Vagina (tissue), 2 donors: ENCODE measurements at regions not wholly inside any gene's neighbourhood (a gene's known extent, or its start where the extent isn't known, plus 50 kb on each side); places are given as distances from the start of the nearest gene placed in this dataset.

ENCODE experiments used
- DNase-seq, 2 donors: peaks; one replicate each; pipeline ENCODE4 v3.0.0-alpha.2; 2017; ENCODE audit errors: extremely low spot score in 2 of 2
- H3K27ac ChIP-seq: fragments of 200-600 bp; sonication (generic); one replicate; pipeline ENCODE4 v1.5.1; 2019
- H3K27me3 ChIP-seq: fragments of 200-600 bp; sonication (generic); one replicate; pipeline ENCODE4 v1.5.1; 2019
- H3K36me3 ChIP-seq, 2 donors: fragments of 200-600 bp; sonication (generic); one replicate each; pipeline ENCODE4 v1.5.1; 2017 to 2019
- H3K4me1 ChIP-seq: fragments of 200-600 bp; sonication (generic); one replicate; pipeline ENCODE4 v1.5.1; 2019
- H3K4me3 ChIP-seq, 2 donors: fragments of 200-600 bp; sonication (generic); 1 replicate in 1 of 2; 2 replicates in 1 of 2; pipeline ENCODE4 v1.5.1; 2016 to 2019
- H3K9me3 ChIP-seq: fragments of 200-600 bp; sonication (generic); one replicate; pipeline ENCODE4 v1.5.1; 2019
- POLR2A ChIP-seq, 2 donors: fragments of 450-650 bp; IDR thresholded peaks; one replicate each; pipeline ENCODE4 v1.6.1; 2017; ENCODE audit warnings: antibody characterized with exemption in 2 of 2, mild to moderate bottlenecking in 2 of 2, moderate library complexity in 2 of 2
- POLR2AphosphoS5 ChIP-seq, 2 donors: sonication (generic); formaldehyde crosslinking; IDR thresholded peaks; one replicate each; pipeline ENCODE4 v1.9.0; 2017; ENCODE audit warnings: antibody characterized with exemption in 2 of 2, mild to moderate bottlenecking in 2 of 2, low read depth in 1 of 2; ENCODE audit not compliant: insufficient read depth in 1 of 2
- intact Hi-C: fragments of 100-400 bp; cut with DNase I; formaldehyde crosslinking; loops from one replicate; pipeline ENCODE4 v1.15.1; 2023
- TF ChIP-seq, protein P1 (sequence below), 3 experiments: fragments of 450-650 bp in 2 of 3; fragments of 200-600 bp in 1 of 3; sonication (generic) in 1 of 3; IDR thresholded peaks; one replicate each; pipeline ENCODE4 v1.5.1; 2017 to 2019; ENCODE audit warnings: antibody characterized with exemption in 3 of 3, mild to moderate bottlenecking in 2 of 3, moderate library complexity in 2 of 3

DNA sequence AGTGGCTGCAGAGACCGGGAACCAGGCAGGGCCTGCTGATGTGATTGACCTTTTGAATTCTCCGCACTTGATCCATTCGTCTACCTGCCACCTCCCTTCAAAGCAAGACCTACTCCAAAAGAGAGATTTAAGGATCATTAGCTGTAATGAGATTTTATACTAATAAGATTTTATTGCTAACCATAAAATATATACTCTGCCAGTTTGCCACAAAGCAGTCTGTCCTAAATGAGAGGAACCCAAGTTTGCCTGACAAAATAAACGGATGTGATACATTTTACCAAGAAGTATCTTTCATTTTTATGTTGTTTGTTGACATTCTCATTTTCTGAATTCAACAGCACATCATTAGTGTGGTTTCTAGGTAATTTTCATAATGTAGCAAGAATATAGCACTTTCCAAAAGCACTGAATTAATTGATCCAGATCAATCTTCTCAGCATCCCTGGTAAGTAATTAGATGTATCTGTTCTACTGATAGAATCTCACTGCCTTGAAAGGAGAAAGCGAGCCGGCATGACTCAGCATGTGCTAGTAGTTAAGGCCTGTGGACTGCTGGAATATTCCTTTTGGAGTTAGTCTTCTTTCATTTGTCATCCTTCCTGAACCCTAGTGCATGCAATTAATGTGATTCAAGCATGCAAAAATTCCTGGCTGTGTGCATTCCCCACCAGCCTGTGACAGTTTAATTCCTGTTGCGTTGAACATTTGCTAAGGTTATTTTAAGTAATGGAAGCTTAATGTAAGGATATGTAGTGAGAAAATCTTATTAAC, 128.5 kb downstream of the ARL6IP6 start:
- no peaks in the 10 kb centered on the region for H3K4me1 ChIP-seq
- H3K4me3 ChIP-seq, result no peak overlapping the region
- H3K27me3 ChIP-seq, result no peaks in the 10 kb centered on the region
- no peaks in the 10 kb centered on the region for H3K36me3 ChIP-seq
- intact Hi-C loops, result no loop called here
- no peak overlapping the region for H3K27ac ChIP-seq
- no peaks in the 10 kb centered on the region for H3K9me3 ChIP-seq
- TF ChIP-seq POLR2A (IDR thresholded peaks at IDR 0.05) (no peak), POLR2AphosphoS5 (IDR thresholded peaks at IDR 0.05; ENCODE audit: insufficient read depth in 1 of 2, low read depth in 1 of 2) (no peak)
- TF ChIP-seq, protein P1, sequence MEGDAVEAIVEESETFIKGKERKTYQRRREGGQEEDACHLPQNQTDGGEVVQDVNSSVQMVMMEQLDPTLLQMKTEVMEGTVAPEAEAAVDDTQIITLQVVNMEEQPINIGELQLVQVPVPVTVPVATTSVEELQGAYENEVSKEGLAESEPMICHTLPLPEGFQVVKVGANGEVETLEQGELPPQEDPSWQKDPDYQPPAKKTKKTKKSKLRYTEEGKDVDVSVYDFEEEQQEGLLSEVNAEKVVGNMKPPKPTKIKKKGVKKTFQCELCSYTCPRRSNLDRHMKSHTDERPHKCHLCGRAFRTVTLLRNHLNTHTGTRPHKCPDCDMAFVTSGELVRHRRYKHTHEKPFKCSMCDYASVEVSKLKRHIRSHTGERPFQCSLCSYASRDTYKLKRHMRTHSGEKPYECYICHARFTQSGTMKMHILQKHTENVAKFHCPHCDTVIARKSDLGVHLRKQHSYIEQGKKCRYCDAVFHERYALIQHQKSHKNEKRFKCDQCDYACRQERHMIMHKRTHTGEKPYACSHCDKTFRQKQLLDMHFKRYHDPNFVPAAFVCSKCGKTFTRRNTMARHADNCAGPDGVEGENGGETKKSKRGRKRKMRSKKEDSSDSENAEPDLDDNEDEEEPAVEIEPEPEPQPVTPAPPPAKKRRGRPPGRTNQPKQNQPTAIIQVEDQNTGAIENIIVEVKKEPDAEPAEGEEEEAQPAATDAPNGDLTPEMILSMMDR (IDR thresholded peaks at IDR 0.05), result no peak
- DNase-seq, result no peak

DNA sequence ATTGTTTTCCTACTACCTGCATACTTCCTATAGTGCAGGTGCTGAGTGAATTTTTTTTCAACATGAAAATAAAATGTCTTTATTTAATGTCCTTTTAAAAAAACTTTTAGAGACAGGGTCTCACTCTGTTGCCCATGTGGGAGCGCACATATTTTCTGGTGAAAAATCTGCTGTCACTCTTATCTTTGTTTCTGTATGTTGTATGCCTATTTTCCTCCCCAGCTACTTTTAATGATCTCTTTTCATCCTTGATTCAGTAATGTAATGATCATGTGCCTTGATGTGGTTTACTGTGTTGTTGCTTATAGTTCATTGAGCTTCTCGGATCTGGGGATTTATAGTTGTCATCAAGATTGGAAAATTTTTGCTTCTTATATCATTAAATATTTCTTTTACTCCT, 117.3 kb downstream of the ARL6IP6 start:
- TF ChIP-seq POLR2A (IDR thresholded peaks at IDR 0.05) (no peak), POLR2AphosphoS5 (IDR thresholded peaks at IDR 0.05; ENCODE audit: insufficient read depth in 1 of 2, low read depth in 1 of 2) (no peak)
- TF ChIP-seq, protein P1 (IDR thresholded peaks at IDR 0.05), result no peak
- Histone ChIP-seq H3K4me3 (no peak overlapping the region), H3K27ac (no peak overlapping the region), H3K4me1 (no peaks in the 10 kb centered on the region), H3K36me3 (no peaks in the 10 kb centered on the region), H3K27me3 (no peaks in the 10 kb centered on the region), H3K9me3 (no peaks in the 10 kb centered on the region)
- intact Hi-C loops, result no loop called here
- no peak for DNase-seq

DNA sequence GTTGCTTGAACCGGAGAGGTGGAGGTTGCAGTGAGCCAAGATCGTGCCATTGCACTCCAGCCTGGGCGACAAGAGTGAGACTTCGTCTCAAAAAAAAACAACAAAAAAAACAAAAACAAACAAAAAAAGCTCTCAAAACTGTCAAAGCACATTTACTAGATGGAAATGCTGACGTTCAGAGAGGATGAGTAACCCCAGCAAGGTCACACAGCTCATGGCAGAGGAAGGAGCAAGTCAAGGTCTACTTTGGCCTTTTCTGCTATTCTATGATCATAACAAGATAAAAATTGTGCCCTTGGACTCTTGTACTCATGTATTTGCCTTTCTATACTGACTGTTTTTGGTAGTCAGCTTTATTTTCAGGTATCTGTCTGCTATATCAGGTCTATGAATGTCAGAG, 109.5 kb downstream of the ARL6IP6 start:
- no peaks in the 10 kb centered on the region for H3K9me3 ChIP-seq
- H3K4me1 ChIP-seq, result no peaks in the 10 kb centered on the region
- TF ChIP-seq, protein P1 (IDR thresholded peaks at IDR 0.05), result no peak
- TF ChIP-seq POLR2A (IDR thresholded peaks at IDR 0.05) (no peak), POLR2AphosphoS5 (IDR thresholded peaks at IDR 0.05; ENCODE audit: insufficient read depth in 1 of 2, low read depth in 1 of 2) (no peak)
- no peak overlapping the region for H3K4me3 ChIP-seq
- no peaks in the 10 kb centered on the region for H3K36me3 ChIP-seq
- no peak overlapping the region for H3K27ac ChIP-seq
- DNase-seq, result no peak
- H3K27me3 ChIP-seq, result no peaks in the 10 kb centered on the region
- intact Hi-C loops, result no loop called here

DNA sequence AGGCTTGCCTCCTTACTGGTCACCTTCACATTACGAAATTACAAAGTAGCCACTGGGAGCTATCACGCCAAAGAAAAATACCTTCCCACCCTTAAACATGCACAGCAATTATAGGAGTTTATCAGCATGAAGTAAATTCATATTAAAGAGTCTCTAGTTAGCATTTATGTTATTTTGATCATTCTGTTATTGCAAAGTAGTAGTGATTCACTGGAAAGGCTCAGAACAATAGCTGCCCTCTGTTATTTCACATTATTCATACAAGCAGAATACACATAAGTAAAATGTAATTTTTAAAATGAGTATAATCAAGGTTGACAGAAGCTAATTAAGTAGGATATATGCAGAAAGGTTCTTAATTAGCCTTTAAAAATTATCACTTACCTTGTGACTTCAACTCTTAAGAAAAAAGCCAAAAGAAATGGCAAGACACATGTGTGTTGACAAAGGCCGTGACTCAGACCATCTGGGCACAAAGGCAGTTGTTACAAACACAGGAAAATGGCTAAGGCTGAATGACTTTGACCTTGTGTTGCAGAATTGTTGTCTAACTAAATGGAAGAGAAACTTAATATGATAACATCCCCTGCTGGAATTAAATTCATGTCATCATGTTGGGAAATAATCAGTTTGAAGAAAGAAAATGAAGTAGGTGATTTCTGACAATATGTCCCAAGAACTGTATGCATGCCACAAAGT, 108.3 kb downstream of the ARL6IP6 start:
- Histone ChIP-seq H3K36me3 (no peaks in the 10 kb centered on the region), H3K27ac (no peak overlapping the region), H3K4me3 (no peak overlapping the region), H3K9me3 (no peaks in the 10 kb centered on the region), H3K4me1 (no peaks in the 10 kb centered on the region), H3K27me3 (no peaks in the 10 kb centered on the region)
- intact Hi-C loops, result no loop called here
- TF ChIP-seq, protein P1 (IDR thresholded peaks at IDR 0.05), result no peak
- TF ChIP-seq POLR2A (IDR thresholded peaks at IDR 0.05) (no peak), POLR2AphosphoS5 (IDR thresholded peaks at IDR 0.05; ENCODE audit: insufficient read depth in 1 of 2, low read depth in 1 of 2) (no peak)
- no peak for DNase-seq

DNA sequence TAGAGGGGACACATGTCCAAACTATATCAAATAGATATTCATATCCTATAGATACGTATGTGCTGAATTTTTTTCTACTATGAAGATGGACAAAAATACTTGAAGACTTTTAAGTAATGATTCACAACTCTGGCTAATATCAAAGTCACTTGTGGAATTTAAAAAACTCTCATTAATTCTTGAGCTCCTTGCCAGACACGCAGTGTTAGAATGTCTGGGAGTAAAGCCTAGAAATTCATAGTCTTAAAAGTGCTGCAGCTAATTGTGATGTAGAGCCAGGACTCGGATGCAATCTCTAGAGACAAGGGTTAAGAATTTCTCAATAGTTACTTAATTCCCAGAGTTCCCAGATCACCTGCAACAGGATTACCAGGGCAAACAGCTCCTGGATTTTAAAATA, 107.4 kb downstream of the ARL6IP6 start:
- Histone ChIP-seq H3K27ac (no peak overlapping the region), H3K27me3 (no peaks in the 10 kb centered on the region), H3K36me3 (no peaks in the 10 kb centered on the region), H3K4me3 (no peak overlapping the region), H3K4me1 (no peaks in the 10 kb centered on the region), H3K9me3 (no peaks in the 10 kb centered on the region)
- TF ChIP-seq POLR2AphosphoS5 (IDR thresholded peaks at IDR 0.05; ENCODE audit: insufficient read depth in 1 of 2, low read depth in 1 of 2) (no peak), POLR2A (IDR thresholded peaks at IDR 0.05) (no peak)
- TF ChIP-seq, protein P1 (IDR thresholded peaks at IDR 0.05), result no peak
- intact Hi-C loops, result no loop called here
- DNase-seq, result no peak
